ENCODE measurements at regions not wholly inside any gene's neighbourhood (a gene's known extent, or its start where the extent isn't known, plus 50 kb on each side); places are given as distances from the start of the nearest gene placed in this dataset.

- DNase-seq (ENCODE audit: low spot score in 2 of 2) (no peak), FAIRE-seq (no peak)
Observed at GRCh38 chr12:124240493-124240892, 54.4 kb upstream of the RFLNA start.

- DNase-seq (ENCODE audit: low spot score in 2 of 2) (no peak), FAIRE-seq (no peak)
Observed at GRCh38 chr12:124241776-124242528, 52.9 kb upstream of the RFLNA start.

- no peak for FAIRE-seq
Observed at GRCh38 chr12:124242529-124243065, 52.3 kb upstream of the RFLNA start.

GRCh38 chr12:124243936-124244335 lies 51.0 kb upstream of the RFLNA start:
- FAIRE-seq = no peak

More at GRCh38 chr12:124242529-124243065, 52.3 kb upstream of the RFLNA start:
- DNase-seq (ENCODE audit: low spot score in 2 of 2) = no peak

More at GRCh38 chr12:124243936-124244335, 51.0 kb upstream of the RFLNA start:
- no peak for DNase-seq (ENCODE audit: low spot score in 2 of 2)

Data from frontal cortex (tissue), 3 donors.